ENCODE measurements at regions not wholly inside any gene's neighbourhood (a gene's known extent, or its start where the extent isn't known, plus 50 kb on each side); places are given as distances from the start of the nearest gene placed in this dataset.

GRCh38 chr5:142482207-142482606 lies 157.4 kb upstream of the SPRY4 start:
- H3K27me3 ChIP-seq, result no peaks in the 10 kb centered on the region
- no peak for DNase-seq
- intact Hi-C loops (cut with DNase I), result no loop called here
- ATAC-seq, result no peak
- no peak overlapping the region for H3K4me3 ChIP-seq
- H3K27ac ChIP-seq, result no peak overlapping the region
- no peaks in the 10 kb centered on the region for H3K36me3 ChIP-seq
- no peaks in the 10 kb centered on the region for H3K9me3 ChIP-seq
- no peaks in the 10 kb centered on the region for H3K4me1 ChIP-seq
- no peak for TF ChIP-seq CTCF (IDR thresholded peaks at IDR 0.05)

GRCh38 chr5:142481410-142481809 lies 156.6 kb upstream of the SPRY4 start:
- intact Hi-C loops (cut with DNase I), result no loop called here
- no peak for ATAC-seq
- Histone ChIP-seq H3K27ac (no peak overlapping the region), H3K4me1 (no peaks in the 10 kb centered on the region), H3K27me3 (no peaks in the 10 kb centered on the region), H3K9me3 (no peaks in the 10 kb centered on the region), H3K4me3 (no peak overlapping the region), H3K36me3 (no peaks in the 10 kb centered on the region)
- no peak for TF ChIP-seq CTCF (IDR thresholded peaks at IDR 0.05)
- DNase-seq, result no peak

- Histone ChIP-seq H3K9me3 (no peaks in the 10 kb centered on the region), H3K4me3 (no peak overlapping the region), H3K4me1 (no peaks in the 10 kb centered on the region), H3K36me3 (no peaks in the 10 kb centered on the region), H3K27ac (no peak overlapping the region), H3K27me3 (no peaks in the 10 kb centered on the region)
- DNase-seq (no peak), ATAC-seq (peak; percentile 19)
- intact Hi-C loops (cut with DNase I), result no loop called here
- TF ChIP-seq CTCF (IDR thresholded peaks at IDR 0.05), result no peak
These were observed 155.2 kb upstream of the SPRY4 start for GRCh38 chr5:142479854-142480519.

GRCh38 chr5:142479150-142479549 lies 154.3 kb upstream of the SPRY4 start:
- Histone ChIP-seq H3K9me3 (no peaks in the 10 kb centered on the region), H3K27me3 (no peaks in the 10 kb centered on the region), H3K4me3 (no peak overlapping the region), H3K36me3 (no peaks in the 10 kb centered on the region), H3K4me1 (no peaks in the 10 kb centered on the region), H3K27ac (no peak overlapping the region)
- DNase-seq, result no peak
- intact Hi-C loops (cut with DNase I), result no loop called here
- ATAC-seq, result no peak
- no peak for TF ChIP-seq CTCF (IDR thresholded peaks at IDR 0.05)

- intact Hi-C loops (cut with DNase I), result no loop called here
- TF ChIP-seq CTCF (IDR thresholded peaks at IDR 0.05), result no peak
These were observed 153.3 kb upstream of the SPRY4 start for GRCh38 chr5:142478113-142478512.

GRCh38 chr5:142475102-142475513 lies 150.3 kb upstream of the SPRY4 start:
- Histone ChIP-seq H3K4me3 (no peak overlapping the region), H3K27ac (no peak overlapping the region), H3K4me1 (no peaks in the 10 kb centered on the region), H3K9me3 (no peaks in the 10 kb centered on the region), H3K27me3 (no peaks in the 10 kb centered on the region), H3K36me3 (no peaks in the 10 kb centered on the region)
- no peak for TF ChIP-seq CTCF (IDR thresholded peaks at IDR 0.05)
- intact Hi-C loops (cut with DNase I), result no loop called here
- DNase-seq (no peak), ATAC-seq (no peak)

More at GRCh38 chr5:142478113-142478512, 153.3 kb upstream of the SPRY4 start:
- Histone ChIP-seq H3K27ac (no peak overlapping the region), H3K4me1 (no peaks in the 10 kb centered on the region), H3K36me3 (no peaks in the 10 kb centered on the region), H3K9me3 (no peaks in the 10 kb centered on the region), H3K27me3 (no peaks in the 10 kb centered on the region), H3K4me3 (no peak overlapping the region)
- no peak for DNase-seq
- no peak for ATAC-seq

Data from upper lobe of right lung (tissue), 1 donor.